ENCODE measurements at regions not wholly inside any gene's neighbourhood (a gene's known extent, or its start where the extent isn't known, plus 50 kb on each side); places are given as distances from the start of the nearest gene placed in this dataset.

- no peak overlapping the region for H3K4me3 ChIP-seq (ENCODE audit: low read depth, low read length)
- no peak for DNase-seq (ENCODE audit: low read depth)
- no peak for TF ChIP-seq CTCF (IDR thresholded peaks at IDR 0.05; ENCODE audit: insufficient read depth, low read depth, low read length, missing control alignments)
Measured at GRCh38 chr5:68873198-68873597, 220.6 kb upstream of the SLC30A5 start.

- DNase-seq (ENCODE audit: low read depth), result no peak
- no peak for TF ChIP-seq CTCF (IDR thresholded peaks at IDR 0.05; ENCODE audit: insufficient read depth, low read depth, low read length, missing control alignments)
- no peak overlapping the region for H3K4me3 ChIP-seq (ENCODE audit: low read depth, low read length)
Measured at GRCh38 chr5:68875351-68875750, 218.5 kb upstream of the SLC30A5 start.

- no peak for TF ChIP-seq CTCF (IDR thresholded peaks at IDR 0.05; ENCODE audit: insufficient read depth, low read depth, low read length, missing control alignments)
- no peak for DNase-seq (ENCODE audit: low read depth)
- H3K4me3 ChIP-seq (ENCODE audit: low read depth, low read length), result no peak overlapping the region
Measured at GRCh38 chr5:68883436-68883835, 210.4 kb upstream of the SLC30A5 start.

- TF ChIP-seq CTCF (IDR thresholded peaks at IDR 0.05; ENCODE audit: insufficient read depth, low read depth, low read length, missing control alignments), result no peak
- DNase-seq (ENCODE audit: low read depth), result no peak
- no peak overlapping the region for H3K4me3 ChIP-seq (ENCODE audit: low read depth, low read length)
Measured at GRCh38 chr5:68884144-68884754, 209.6 kb upstream of the SLC30A5 start.

GRCh38 chr5:68884883-68885282 is 208.9 kb upstream of the SLC30A5 start:
- H3K4me3 ChIP-seq (ENCODE audit: low read depth, low read length), result no peak overlapping the region
- DNase-seq (ENCODE audit: low read depth), result peak; percentile 29
- TF ChIP-seq CTCF (IDR thresholded peaks at IDR 0.05; ENCODE audit: insufficient read depth, low read depth, low read length, missing control alignments), result peak; percentile 33

GRCh38 chr5:68886814-68887213 is 207.0 kb upstream of the SLC30A5 start:
- TF ChIP-seq CTCF (IDR thresholded peaks at IDR 0.05; ENCODE audit: insufficient read depth, low read depth, low read length, missing control alignments), result no peak
- no peak overlapping the region for H3K4me3 ChIP-seq (ENCODE audit: low read depth, low read length)

GRCh38 chr5:68891718-68892117 is 202.1 kb upstream of the SLC30A5 start:
- H3K4me3 ChIP-seq (ENCODE audit: low read depth, low read length), result no peak overlapping the region
- peak; percentile 74 for DNase-seq (ENCODE audit: low read depth)
- TF ChIP-seq CTCF (IDR thresholded peaks at IDR 0.05; ENCODE audit: insufficient read depth, low read depth, low read length, missing control alignments), result no peak

More at GRCh38 chr5:68886814-68887213, 207.0 kb upstream of the SLC30A5 start:
- DNase-seq (ENCODE audit: low read depth), result no peak
